ENCODE measurements at regions not wholly inside any gene's neighbourhood (a gene's known extent, or its start where the extent isn't known, plus 50 kb on each side); places are given as distances from the start of the nearest gene placed in this dataset.

DNA sequence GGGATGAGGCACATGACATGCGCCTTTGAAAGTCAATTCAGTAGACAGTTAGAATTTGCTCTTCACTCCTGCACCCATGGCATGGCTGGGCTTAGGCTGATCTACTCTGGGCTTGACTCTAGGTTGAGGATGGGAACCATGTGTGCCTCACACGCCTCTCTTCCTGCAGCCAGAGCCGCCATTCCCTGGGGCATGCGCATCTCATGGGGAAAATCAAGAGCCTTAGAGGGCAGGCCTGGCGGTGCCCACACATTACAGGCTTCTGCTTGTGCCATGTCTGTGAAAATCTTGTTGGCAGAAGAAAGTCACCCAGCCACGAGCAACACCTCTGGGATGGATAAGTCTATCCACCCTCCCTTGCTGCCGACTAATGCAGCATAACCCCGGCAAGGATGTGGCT is 808.5 kb downstream of the CDH9 start:
- TF ChIP-seq, protein P1, sequence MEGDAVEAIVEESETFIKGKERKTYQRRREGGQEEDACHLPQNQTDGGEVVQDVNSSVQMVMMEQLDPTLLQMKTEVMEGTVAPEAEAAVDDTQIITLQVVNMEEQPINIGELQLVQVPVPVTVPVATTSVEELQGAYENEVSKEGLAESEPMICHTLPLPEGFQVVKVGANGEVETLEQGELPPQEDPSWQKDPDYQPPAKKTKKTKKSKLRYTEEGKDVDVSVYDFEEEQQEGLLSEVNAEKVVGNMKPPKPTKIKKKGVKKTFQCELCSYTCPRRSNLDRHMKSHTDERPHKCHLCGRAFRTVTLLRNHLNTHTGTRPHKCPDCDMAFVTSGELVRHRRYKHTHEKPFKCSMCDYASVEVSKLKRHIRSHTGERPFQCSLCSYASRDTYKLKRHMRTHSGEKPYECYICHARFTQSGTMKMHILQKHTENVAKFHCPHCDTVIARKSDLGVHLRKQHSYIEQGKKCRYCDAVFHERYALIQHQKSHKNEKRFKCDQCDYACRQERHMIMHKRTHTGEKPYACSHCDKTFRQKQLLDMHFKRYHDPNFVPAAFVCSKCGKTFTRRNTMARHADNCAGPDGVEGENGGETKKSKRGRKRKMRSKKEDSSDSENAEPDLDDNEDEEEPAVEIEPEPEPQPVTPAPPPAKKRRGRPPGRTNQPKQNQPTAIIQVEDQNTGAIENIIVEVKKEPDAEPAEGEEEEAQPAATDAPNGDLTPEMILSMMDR (IDR thresholded peaks at IDR 0.05; ENCODE audit: low read depth, low read length, poor library complexity, severe bottlenecking): no peak
- TF ChIP-seq EZH2phosphoT487 (IDR thresholded peaks at IDR 0.05; ENCODE audit: borderline replicate concordance, low read length): no peak

Measured in DOHH2 (cell line).